Sigmoid colon (tissue), 6 donors: ENCODE measurements at regions not wholly inside any gene's neighbourhood (a gene's known extent, or its start where the extent isn't known, plus 50 kb on each side); places are given as distances from the start of the nearest gene placed in this dataset.

Source experiments
- DNase-seq: peaks from one replicate; pipeline ENCODE4 v3.0.0-alpha.2; 2019
- H3K27ac ChIP-seq, 4 donors: fragments of 200-600 bp; sonication (generic); one replicate each; pipeline ENCODE4 v1.5.1; 2016 to 2019; ENCODE audit warnings: mild to moderate bottlenecking in 1 of 4
- H3K27me3 ChIP-seq, 3 donors: fragments of 200-600 bp; sonication (generic); one replicate each; pipeline ENCODE4 v1.5.1; 2019; ENCODE audit warnings: mild to moderate bottlenecking in 1 of 3
- H3K36me3 ChIP-seq, 4 donors: fragments of 200-600 bp; sonication (generic); one replicate each; pipeline ENCODE4 v1.5.1; 2016 to 2019
- H3K4me1 ChIP-seq, 4 donors: fragments of 200-600 bp; sonication (generic); one replicate each; pipeline ENCODE4 v1.5.1; 2017 to 2019
- H3K4me3 ChIP-seq, 4 donors: fragments of 200-600 bp; sonication (generic); one replicate each; pipeline ENCODE4 v1.5.1; 2017 to 2019; ENCODE audit warnings: mild to moderate bottlenecking in 2 of 4, moderate library complexity in 1 of 4
- H3K9me3 ChIP-seq, 4 donors: fragments of 200-600 bp in 3 of 4; sonication (generic) in 3 of 4; one replicate each; pipeline versions ENCODE4 v1.5.1 to v1.6.1; 2013 to 2019
- CTCF ChIP-seq, 4 experiments: fragments of 450-650 bp in 3 of 4; fragments of 200-600 bp in 1 of 4; IDR thresholded peaks; one replicate each; pipeline ENCODE4 v1.5.1; 2016 to 2019; ENCODE audit warnings: antibody characterized with exemption in 4 of 4, mild to moderate bottlenecking in 3 of 4, moderate library complexity in 2 of 4
- EP300 ChIP-seq, 4 donors: sonication (generic); formaldehyde crosslinking; IDR thresholded peaks; one replicate each; pipeline ENCODE4 v1.6.1; 2017; ENCODE audit warnings: antibody characterized with exemption in 4 of 4
- POLR2A ChIP-seq, 2 donors: fragments of 450-650 bp; IDR thresholded peaks; one replicate each; pipeline ENCODE4 v1.6.1; 2016; ENCODE audit warnings: antibody characterized with exemption in 2 of 2, mild to moderate bottlenecking in 2 of 2, moderate library complexity in 2 of 2
- POLR2AphosphoS5 ChIP-seq, 4 donors: sonication (generic); formaldehyde crosslinking; IDR thresholded peaks; one replicate each; pipeline ENCODE4 v1.6.1; 2017; ENCODE audit warnings: antibody characterized with exemption in 4 of 4
- WGBS, 2 donors: extraction: QIAGEN DNeasy Blood & Tissue Kit; methylation state at CpG; one replicate each; pipeline ENCODE4 v1.1.7; 2013; 5-methylcytosine and 5-hydroxymethylcytosine counted together
- intact Hi-C: fragments of 100-400 bp; cut with DNase I; formaldehyde crosslinking; loops from one replicate; pipeline ENCODE4 v1.15.1; 2023
- donor health status: healthy with polysubstance abuse.
- donor health status: healthy.

GRCh38 chr1:182288749-182289604, 102.6 kb downstream of the GLUL start:
- peak overlapping the region; percentile 75 to 82 (median 78) for H3K27ac ChIP-seq
- no peaks in the 10 kb centered on the region for H3K9me3 ChIP-seq
- H3K36me3 ChIP-seq, result no peaks in the 10 kb centered on the region
- WGBS, 2 donors, result 88 to 89% methylated on average over 4 of the region's 4 CpGs
- no peak overlapping the region for H3K4me3 ChIP-seq
- no peak for TF ChIP-seq CTCF (IDR thresholded peaks at IDR 0.05)
- TF ChIP-seq POLR2A (IDR thresholded peaks at IDR 0.05), result no peak
- no peak for TF ChIP-seq POLR2AphosphoS5 (IDR thresholded peaks at IDR 0.05)
- TF ChIP-seq EP300 (IDR thresholded peaks at IDR 0.05), result no peak
- intact Hi-C loops, result no loop called here
- no peak for DNase-seq
- H3K27me3 ChIP-seq, result no peaks in the 10 kb centered on the region
- H3K4me1 ChIP-seq, result peaks cover 0 to 28% (median 21%) of the 10 kb centered on the region in 4 donors

GRCh38 chr1:182286761-182287160, 104.8 kb downstream of the GLUL start:
- Histone ChIP-seq H3K36me3 (no peaks in the 10 kb centered on the region), H3K4me1 (peaks cover 0 to 28% (median 21%) of the 10 kb centered on the region in 4 donors), H3K27me3 (no peaks in the 10 kb centered on the region), H3K4me3 (no peak overlapping the region), H3K9me3 (no peaks in the 10 kb centered on the region), H3K27ac (no peak overlapping the region)
- intact Hi-C loops, result no loop called here
- DNase-seq, result no peak
- TF ChIP-seq POLR2AphosphoS5 (IDR thresholded peaks at IDR 0.05) (no peak), POLR2A (IDR thresholded peaks at IDR 0.05) (no peak), EP300 (IDR thresholded peaks at IDR 0.05) (no peak)
- WGBS, 2 donors, result 27 to 66% methylated on average over 2 of the region's 2 CpGs

GRCh38 chr1:182283746-182284544, 107.6 kb downstream of the GLUL start:
- no peak for DNase-seq
- WGBS, 2 donors, result 76 to 81% methylated on average over 3 of the region's 3 CpGs

GRCh38 chr1:182281541-182281940, 110.0 kb downstream of the GLUL start:
- Histone ChIP-seq H3K27me3 (no peaks in the 10 kb centered on the region), H3K27ac (no peak overlapping the region), H3K9me3 (no peaks in the 10 kb centered on the region), H3K36me3 (no peaks in the 10 kb centered on the region), H3K4me1 (peaks cover 0 to 15% (median 13%) of the 10 kb centered on the region in 4 donors), H3K4me3 (no peak overlapping the region)
- intact Hi-C loops, result no loop called here
- no peak for TF ChIP-seq EP300 (IDR thresholded peaks at IDR 0.05)
- no peak for TF ChIP-seq POLR2A (IDR thresholded peaks at IDR 0.05)
- TF ChIP-seq POLR2AphosphoS5 (IDR thresholded peaks at IDR 0.05), result no peak
- TF ChIP-seq CTCF (IDR thresholded peaks at IDR 0.05), result no peak
- 86 to 94% methylated on average over 6 of the region's 6 CpGs for WGBS, 2 donors
- no peak for DNase-seq

More at GRCh38 chr1:182283746-182284544, 107.6 kb downstream of the GLUL start:
- no peak for TF ChIP-seq EP300 (IDR thresholded peaks at IDR 0.05)
- no peak for TF ChIP-seq CTCF (IDR thresholded peaks at IDR 0.05)
- TF ChIP-seq POLR2A (IDR thresholded peaks at IDR 0.05), result no peak
- no peak for TF ChIP-seq POLR2AphosphoS5 (IDR thresholded peaks at IDR 0.05)
- Histone ChIP-seq H3K27ac (no peak overlapping the region), H3K9me3 (no peaks in the 10 kb centered on the region), H3K27me3 (no peaks in the 10 kb centered on the region), H3K36me3 (no peaks in the 10 kb centered on the region), H3K4me1 (peaks cover 0 to 6% (median 4%) of the 10 kb centered on the region in 4 donors), H3K4me3 (no peak overlapping the region)
- intact Hi-C loops, result no loop called here

GRCh38 chr1:182280504-182280900, 111.1 kb downstream of the GLUL start:
- 96 to 99% methylated on average over 2 of the region's 2 CpGs for WGBS, 2 donors
- no peak overlapping the region for H3K4me3 ChIP-seq
- H3K27me3 ChIP-seq, result no peaks in the 10 kb centered on the region
- peaks cover 0 to 15% (median 13%) of the 10 kb centered on the region in 4 donors for H3K4me1 ChIP-seq
- no peaks in the 10 kb centered on the region for H3K9me3 ChIP-seq
- DNase-seq, result no peak
- H3K36me3 ChIP-seq, result no peaks in the 10 kb centered on the region
- TF ChIP-seq CTCF (IDR thresholded peaks at IDR 0.05) (no peak), POLR2A (IDR thresholded peaks at IDR 0.05) (no peak), EP300 (IDR thresholded peaks at IDR 0.05) (no peak), POLR2AphosphoS5 (IDR thresholded peaks at IDR 0.05) (no peak)
- H3K27ac ChIP-seq, result no peak overlapping the region
- intact Hi-C loops, result no loop called here
